ENCODE measurements at regions not wholly inside any gene's neighbourhood (a gene's known extent, or its start where the extent isn't known, plus 50 kb on each side); places are given as distances from the start of the nearest gene placed in this dataset.

DNA sequence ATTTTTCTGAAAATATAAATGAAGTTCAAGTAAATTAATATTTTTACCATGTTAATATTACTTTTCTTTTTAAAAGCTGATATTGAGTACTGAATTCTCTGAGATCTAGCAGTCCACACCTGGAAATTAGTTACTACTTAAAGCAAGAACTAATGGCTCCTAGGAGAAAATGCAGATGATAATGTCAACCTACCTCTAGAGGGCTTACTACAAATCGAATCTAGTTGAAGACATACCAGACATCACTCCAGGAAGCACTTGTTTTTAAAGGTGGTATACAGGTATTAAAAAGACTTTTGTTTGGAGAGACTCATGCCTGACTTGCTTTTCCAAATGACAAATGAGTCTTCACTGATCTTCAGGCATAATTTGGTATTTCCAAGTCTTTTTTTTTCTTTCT lies 516.4 kb upstream of the BOD1L1 start:
- H3K4me1 ChIP-seq (ENCODE audit: control insufficient read depth, low read length), result no peaks in the 10 kb centered on the region
- no peaks in the 10 kb centered on the region for H3K79me2 ChIP-seq (ENCODE audit: control insufficient read depth, low read length)
- H3K9me2 ChIP-seq (replicated peaks; ENCODE audit: control insufficient read depth, low read length), result no peaks in the 10 kb centered on the region; the same call in 1 of the 2 replicates
- no peaks in the 10 kb centered on the region for H3K9me3 ChIP-seq (ENCODE audit: control insufficient read depth, insufficient read depth, low read length)
- H3K27me3 ChIP-seq (ENCODE audit: control insufficient read depth, low read length), result no peaks in the 10 kb centered on the region
- no peak overlapping the region for H3K4me2 ChIP-seq (ENCODE audit: low read length)
- TF ChIP-seq CTCF (IDR thresholded peaks at IDR 0.05; ENCODE audit: low read depth, low read length, poor library complexity, severe bottlenecking) (no peak), EZH2phosphoT487 (IDR thresholded peaks at IDR 0.05; ENCODE audit: borderline replicate concordance, low read length) (no peak)
- H3F3A ChIP-seq (ENCODE audit: control insufficient read depth, insufficient read depth), result no peaks in the 10 kb centered on the region
- no peaks in the 10 kb centered on the region for H4K20me1 ChIP-seq (ENCODE audit: control insufficient read depth, insufficient read depth, low read depth, low read length)
- H3K27ac ChIP-seq (ENCODE audit: low read depth, low read length), result no peak overlapping the region
- H3K36me3 ChIP-seq (ENCODE audit: control insufficient read depth, low read length), result no peaks in the 10 kb centered on the region
- no peak overlapping the region for H3K4me3 ChIP-seq (ENCODE audit: low read length)

DNA sequence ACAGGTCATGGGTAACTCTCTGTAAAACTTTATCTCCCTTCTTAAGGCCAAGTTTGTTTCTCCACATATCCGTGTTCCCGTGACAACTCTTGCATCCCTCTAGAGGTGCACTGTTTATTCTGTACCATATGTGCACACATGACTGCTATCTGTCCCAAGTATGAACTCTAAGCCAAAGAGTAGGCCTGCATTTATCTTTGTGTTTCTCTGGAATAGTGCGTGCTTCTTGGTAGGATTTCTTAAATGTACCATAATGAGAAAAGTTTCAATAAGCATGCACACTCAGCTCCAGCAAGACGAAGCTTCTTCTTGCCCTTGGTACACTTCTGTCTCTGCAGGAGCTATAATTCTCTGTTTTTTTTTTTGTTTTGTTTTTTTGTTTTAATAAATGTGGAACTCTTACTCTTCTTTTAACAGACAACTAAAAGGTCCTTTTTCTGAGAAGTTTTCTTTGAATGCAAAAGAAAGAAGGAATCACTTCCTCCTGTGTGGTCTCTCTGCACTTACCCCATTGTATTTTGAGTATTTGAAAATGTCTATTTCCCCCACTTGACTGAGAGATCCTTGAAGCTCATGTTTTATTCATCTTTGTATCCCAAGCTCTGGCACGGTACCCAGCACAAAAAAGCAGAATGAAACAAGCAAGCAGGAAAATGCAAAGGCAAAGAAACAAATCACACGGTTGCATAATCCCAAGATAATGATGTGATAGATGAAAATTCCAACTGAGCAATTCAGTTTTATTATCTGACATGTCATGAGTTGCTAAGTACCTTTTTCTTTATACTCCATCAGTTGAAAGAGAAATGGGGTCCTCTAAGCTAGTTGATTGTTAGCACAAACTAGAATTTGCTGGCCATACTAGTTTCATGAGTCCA lies 521.9 kb upstream of the BOD1L1 start:
- no peak overlapping the region for H3K4me2 ChIP-seq (ENCODE audit: low read length)
- no peak for TF ChIP-seq CTCF (IDR thresholded peaks at IDR 0.05; ENCODE audit: low read depth, low read length, poor library complexity, severe bottlenecking)
- TF ChIP-seq EZH2phosphoT487 (IDR thresholded peaks at IDR 0.05; ENCODE audit: borderline replicate concordance, low read length), result no peak

GRCh38 chr4:14151101-14151500 lies 523.6 kb upstream of the BOD1L1 start:
- no peaks in the 10 kb centered on the region for H3K9me2 ChIP-seq (replicated peaks; ENCODE audit: control insufficient read depth, low read length)
- H3K27ac ChIP-seq (ENCODE audit: low read depth, low read length), result no peak overlapping the region
- no peaks in the 10 kb centered on the region for H3K4me1 ChIP-seq (ENCODE audit: control insufficient read depth, low read length)
- no peak for TF ChIP-seq CTCF (IDR thresholded peaks at IDR 0.05; ENCODE audit: low read depth, low read length, poor library complexity, severe bottlenecking)
- no peak for TF ChIP-seq EZH2phosphoT487 (IDR thresholded peaks at IDR 0.05; ENCODE audit: borderline replicate concordance, low read length)
- H3K4me2 ChIP-seq (ENCODE audit: low read length), result no peak overlapping the region
- H3K4me3 ChIP-seq (ENCODE audit: low read length), result no peak overlapping the region
- H3K79me2 ChIP-seq (ENCODE audit: control insufficient read depth, low read length), result no peaks in the 10 kb centered on the region
- 0 out of 2 replicates have a peak, but pooled peaks cover 2% of the 10 kb centered on the region for H3K27me3 ChIP-seq (ENCODE audit: control insufficient read depth, low read length)
- no peaks in the 10 kb centered on the region; the same call in 1 of the 2 replicates for H3K9me3 ChIP-seq (ENCODE audit: control insufficient read depth, insufficient read depth, low read length)
- H3K36me3 ChIP-seq (ENCODE audit: control insufficient read depth, low read length), result no peaks in the 10 kb centered on the region
- no peaks in the 10 kb centered on the region for H4K20me1 ChIP-seq (ENCODE audit: control insufficient read depth, insufficient read depth, low read depth, low read length)
- no peaks in the 10 kb centered on the region for H3F3A ChIP-seq (ENCODE audit: control insufficient read depth, insufficient read depth)

More for the DNA sequence above, 521.9 kb upstream of the BOD1L1 start:
- no peaks in the 10 kb centered on the region for H3F3A ChIP-seq (ENCODE audit: control insufficient read depth, insufficient read depth)
- no peaks in the 10 kb centered on the region for H3K36me3 ChIP-seq (ENCODE audit: control insufficient read depth, low read length)
- no peak overlapping the region for H3K27ac ChIP-seq (ENCODE audit: low read depth, low read length)
- H3K79me2 ChIP-seq (ENCODE audit: control insufficient read depth, low read length), result no peaks in the 10 kb centered on the region
- H3K27me3 ChIP-seq (ENCODE audit: control insufficient read depth, low read length), result 0 out of 2 replicates have a peak, but pooled peaks cover 2% of the 10 kb centered on the region
- H3K4me1 ChIP-seq (ENCODE audit: control insufficient read depth, low read length), result no peaks in the 10 kb centered on the region
- H3K9me2 ChIP-seq (replicated peaks; ENCODE audit: control insufficient read depth, low read length), result no peaks in the 10 kb centered on the region
- H3K4me3 ChIP-seq (ENCODE audit: low read length), result no peak overlapping the region
- H3K9me3 ChIP-seq (ENCODE audit: control insufficient read depth, insufficient read depth, low read length), result no peaks in the 10 kb centered on the region
- H4K20me1 ChIP-seq (ENCODE audit: control insufficient read depth, insufficient read depth, low read depth, low read length), result no peaks in the 10 kb centered on the region

Measured in DOHH2 (cell line).